ENCODE measurements at regions not wholly inside any gene's neighbourhood (a gene's known extent, or its start where the extent isn't known, plus 50 kb on each side); places are given as distances from the start of the nearest gene placed in this dataset.
A peak's percentile ranks its signal among the peaks of the same experiment; 100 is the strongest.

DNA sequence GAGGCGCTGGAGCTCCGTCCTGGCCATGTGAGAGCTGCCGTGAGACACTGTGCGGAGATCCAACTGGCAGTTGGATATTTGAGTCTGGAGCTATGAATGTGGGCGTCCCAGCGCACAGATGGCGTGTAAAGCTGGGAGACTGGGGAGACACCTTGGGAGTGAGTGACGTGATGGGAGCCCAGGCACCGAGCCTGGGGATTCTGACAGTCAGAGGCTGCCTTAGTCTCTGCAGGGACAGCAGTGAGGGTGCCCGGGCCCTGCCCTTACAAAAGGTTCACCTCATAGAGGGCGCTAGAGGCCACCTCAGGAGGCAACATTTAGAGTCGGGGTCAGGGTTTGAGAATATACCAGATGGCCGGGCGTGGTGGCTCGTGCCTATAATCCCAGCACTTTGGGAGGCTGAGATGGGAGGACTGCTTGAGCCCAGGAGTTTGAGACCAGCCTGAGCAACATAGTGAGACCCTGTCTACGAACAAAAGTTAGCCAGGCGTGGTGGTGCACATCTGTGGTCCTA is 194.1 kb upstream of the GSE1 start:
- in situ Hi-C loops (cut with HindIII; ENCODE audit: extremely low pct_ligation_motif_present, low pct_unique_long_range_greater_than_20kb) (no loop called here), intact Hi-C loops (cut with micrococcal nuclease; ENCODE audit: unreplicated experiment) (no loop called here)
- ATAC-seq (no peak), DNase-seq (ENCODE audit: low spot score) (no peak), FAIRE-seq (no peak)
- Histone ChIP-seq H3K27me3 (ENCODE audit: control insufficient read depth in 1 of 2, insufficient read depth in 2 of 2, low read length in 2 of 2) (peaks cover 3 to 5% of the 10 kb centered on the region in 2 experiments; a peak in 3 of 5 replicates), H3K4me3 (replicated peaks in 1 of 3; ENCODE audit: insufficient read depth in 1 of 3, low read depth in 2 of 3, low read length in 3 of 3) (no peak overlapping the region), H3K79me2 (ENCODE audit: insufficient read depth, low read length) (no peaks in the 10 kb centered on the region), H2AFZ (ENCODE audit: low read length) (no peak overlapping the region), H3K9ac (ENCODE audit: insufficient read depth, low read depth, low read length) (no peak overlapping the region), H3K36me3 (replicated peaks in 1 of 2; ENCODE audit: control insufficient read depth in 1 of 2, insufficient read depth in 2 of 2, low read length in 2 of 2) (no peaks in the 10 kb centered on the region), H3K4me1 (ENCODE audit: insufficient read depth, low read length) (peaks cover 46% of the 10 kb centered on the region), H3K9me3 (ENCODE audit: low read length) (no peaks in the 10 kb centered on the region), H4K20me1 (ENCODE audit: insufficient read depth, low read length) (peaks cover 14% of the 10 kb centered on the region; the same call in 1 of the 2 replicates), H3K27ac (ENCODE audit: extremely low read length, insufficient read depth, low read length) (no peak overlapping the region), H3K4me2 (ENCODE audit: low read depth, low read length) (no peak overlapping the region)
- BruUV-seq (replicated peaks): no TSS peak
- no peak for TF ChIP-seq MXD3 (CRISPR knock-in tag; IDR thresholded peaks at IDR 0.05)
- TF ChIP-seq, protein P1, sequence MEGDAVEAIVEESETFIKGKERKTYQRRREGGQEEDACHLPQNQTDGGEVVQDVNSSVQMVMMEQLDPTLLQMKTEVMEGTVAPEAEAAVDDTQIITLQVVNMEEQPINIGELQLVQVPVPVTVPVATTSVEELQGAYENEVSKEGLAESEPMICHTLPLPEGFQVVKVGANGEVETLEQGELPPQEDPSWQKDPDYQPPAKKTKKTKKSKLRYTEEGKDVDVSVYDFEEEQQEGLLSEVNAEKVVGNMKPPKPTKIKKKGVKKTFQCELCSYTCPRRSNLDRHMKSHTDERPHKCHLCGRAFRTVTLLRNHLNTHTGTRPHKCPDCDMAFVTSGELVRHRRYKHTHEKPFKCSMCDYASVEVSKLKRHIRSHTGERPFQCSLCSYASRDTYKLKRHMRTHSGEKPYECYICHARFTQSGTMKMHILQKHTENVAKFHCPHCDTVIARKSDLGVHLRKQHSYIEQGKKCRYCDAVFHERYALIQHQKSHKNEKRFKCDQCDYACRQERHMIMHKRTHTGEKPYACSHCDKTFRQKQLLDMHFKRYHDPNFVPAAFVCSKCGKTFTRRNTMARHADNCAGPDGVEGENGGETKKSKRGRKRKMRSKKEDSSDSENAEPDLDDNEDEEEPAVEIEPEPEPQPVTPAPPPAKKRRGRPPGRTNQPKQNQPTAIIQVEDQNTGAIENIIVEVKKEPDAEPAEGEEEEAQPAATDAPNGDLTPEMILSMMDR (CRISPR knock-in tag; IDR thresholded peaks at IDR 0.05): peak; percentile 40
- 74% methylated on average over 15 of the region's 17 CpGs for WGBS (ENCODE audit: low lambda C conversion rate)
- CTCF ChIA-PET (ENCODE audit: low intra/inter-chr PET ratio, low total read pairs): interaction anchor here (1.2 to 4.2 kb wide), 2 partner anchors 28 to 192 kb away, joined by 3 to 93 read pairs; partner anchors contain the start of gene GSE1
- POLR2A ChIA-PET: no interaction called here

DNA sequence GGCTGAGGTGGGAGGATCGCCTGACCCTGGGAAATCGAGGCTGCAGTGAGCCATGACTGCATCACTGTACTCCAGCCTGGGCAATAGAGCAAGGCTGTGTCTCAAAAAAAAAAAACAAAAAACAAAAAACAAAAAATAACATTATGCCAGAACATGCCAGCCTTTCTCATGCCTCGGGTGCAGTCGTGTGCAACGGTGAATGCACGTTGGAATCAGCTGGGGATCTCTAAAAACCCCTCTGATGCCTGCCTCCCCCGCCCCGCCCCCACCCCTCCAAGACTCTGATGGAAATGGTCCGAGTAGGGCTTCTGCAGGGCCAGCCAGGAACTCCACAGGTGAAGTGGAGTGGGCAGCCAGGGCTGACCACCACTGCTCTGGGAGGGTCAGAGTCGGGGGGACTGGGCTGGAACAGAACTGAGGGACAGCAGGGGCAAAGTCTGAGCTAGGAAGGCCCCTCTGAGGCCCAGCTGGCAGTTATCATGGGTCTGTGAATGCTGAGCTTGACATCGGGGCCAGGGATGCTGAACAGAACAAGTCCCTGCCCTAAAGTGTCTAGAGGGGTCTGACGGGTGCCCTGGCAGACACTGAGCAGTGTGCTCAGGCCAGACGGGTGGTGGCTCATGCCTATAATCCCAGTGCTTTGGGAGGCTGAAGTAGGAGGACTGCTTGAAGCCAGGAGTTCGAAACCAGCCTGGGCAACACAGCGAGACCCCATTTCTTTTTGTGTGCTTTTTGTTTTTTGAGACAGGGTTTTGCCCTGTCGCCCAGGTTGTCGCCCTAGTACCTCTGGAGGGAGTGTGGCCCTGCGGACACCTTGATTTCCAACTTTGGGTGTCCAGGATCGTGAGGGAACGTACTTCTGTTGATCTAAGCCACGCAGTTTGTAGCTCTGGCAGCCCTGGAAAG is 193.4 kb upstream of the GSE1 start:
- CTCF ChIA-PET (ENCODE audit: low intra/inter-chr PET ratio, low total read pairs): interaction anchor here (0.5 to 4.2 kb wide), 10 partner anchors 26 to 298 kb away, joined by 3 to 93 read pairs (median 9); partner anchors contain the start of gene GSE1
- H3K27me3 ChIP-seq (ENCODE audit: control insufficient read depth in 1 of 2, insufficient read depth in 2 of 2, low read length in 2 of 2): peaks cover 3 to 11% of the 10 kb centered on the region in 2 experiments; a peak in 3 of 5 replicates
- no peak overlapping the region for H3K4me3 ChIP-seq (replicated peaks in 1 of 3; ENCODE audit: insufficient read depth in 1 of 3, low read depth in 2 of 3, low read length in 3 of 3)
- ATAC-seq: no peak
- H2AFZ ChIP-seq (ENCODE audit: low read length): no peak overlapping the region
- BruUV-seq (replicated peaks): no TSS peak
- intact Hi-C loops (cut with micrococcal nuclease; ENCODE audit: unreplicated experiment) (loop anchor here (2.0 kb wide), 1 partner anchor 191 kb away; no protein-coding TSS in a partner anchor), in situ Hi-C loops (cut with HindIII; ENCODE audit: extremely low pct_ligation_motif_present, low pct_unique_long_range_greater_than_20kb) (no loop called here)
- H3K4me1 ChIP-seq (ENCODE audit: insufficient read depth, low read length): peaks cover 46% of the 10 kb centered on the region
- no peak overlapping the region for H3K9ac ChIP-seq (ENCODE audit: insufficient read depth, low read depth, low read length)
- no peaks in the 10 kb centered on the region for H3K9me3 ChIP-seq (ENCODE audit: low read length)
- H3K79me2 ChIP-seq (ENCODE audit: insufficient read depth, low read length): no peaks in the 10 kb centered on the region
- POLR2A ChIA-PET: interaction anchor here (1.4 to 3.1 kb wide), 3 partner anchors 128 to 192 kb away, joined by 3 to 10 read pairs (median 8); no protein-coding TSS in a partner anchor
- H4K20me1 ChIP-seq (ENCODE audit: insufficient read depth, low read length): peaks cover 14% of the 10 kb centered on the region; the same call in 1 of the 2 replicates
- no peak overlapping the region for H3K4me2 ChIP-seq (ENCODE audit: low read depth, low read length)
- WGBS (ENCODE audit: low lambda C conversion rate): 52% methylated on average over 21 of the region's 21 CpGs
- H3K27ac ChIP-seq (ENCODE audit: extremely low read length, insufficient read depth, low read length): no peak overlapping the region
- no peaks in the 10 kb centered on the region for H3K36me3 ChIP-seq (replicated peaks in 1 of 2; ENCODE audit: control insufficient read depth in 1 of 2, insufficient read depth in 2 of 2, low read length in 2 of 2)
- no peak for FAIRE-seq
- no peak for DNase-seq (ENCODE audit: low spot score)
